ENCODE measurements at regions not wholly inside any gene's neighbourhood (a gene's known extent, or its start where the extent isn't known, plus 50 kb on each side); places are given as distances from the start of the nearest gene placed in this dataset.
A peak's percentile ranks its signal among the peaks of the same experiment; 100 is the strongest.

- FAIRE-seq (no peak), DNase-seq (ENCODE audit: low read depth) (no peak)
- H3K36me3 ChIP-seq (ENCODE audit: control insufficient read depth, insufficient read depth, low read length) = no peaks in the 10 kb centered on the region
- no peak for TF ChIP-seq CTCF (IDR thresholded peaks at IDR 0.05; ENCODE audit: insufficient read depth, low read length, severe bottlenecking)
- no peak overlapping the region for H3K4me3 ChIP-seq (ENCODE audit: low read depth, low read length)
- H3K27me3 ChIP-seq (ENCODE audit: control insufficient read depth, insufficient read depth, low read length) = no peaks in the 10 kb centered on the region
Observed at GRCh38 chr1:34625521-34626015, 129.3 kb upstream of the GJB5 start.

- no peak for TF ChIP-seq CTCF (IDR thresholded peaks at IDR 0.05; ENCODE audit: insufficient read depth, low read length, severe bottlenecking)
- H3K36me3 ChIP-seq (ENCODE audit: control insufficient read depth, insufficient read depth, low read length) = no peaks in the 10 kb centered on the region
- H3K27me3 ChIP-seq (ENCODE audit: control insufficient read depth, insufficient read depth, low read length) = no peaks in the 10 kb centered on the region
- DNase-seq (ENCODE audit: low read depth) = no peak
- H3K4me3 ChIP-seq (ENCODE audit: low read depth, low read length) = no peak overlapping the region
- peak; percentile 36 for FAIRE-seq
Observed at GRCh38 chr1:34627465-34628240, 127.2 kb upstream of the GJB5 start.

GRCh38 chr1:34631126-34631525 is 123.7 kb upstream of the GJB5 start:
- TF ChIP-seq CTCF (IDR thresholded peaks at IDR 0.05; ENCODE audit: insufficient read depth, low read length, severe bottlenecking) = no peak
- FAIRE-seq (no peak), DNase-seq (ENCODE audit: low read depth) (no peak)
- Histone ChIP-seq H3K36me3 (ENCODE audit: control insufficient read depth, insufficient read depth, low read length) (no peaks in the 10 kb centered on the region), H3K27me3 (ENCODE audit: control insufficient read depth, insufficient read depth, low read length) (no peaks in the 10 kb centered on the region), H3K4me3 (ENCODE audit: low read depth, low read length) (no peak overlapping the region)

- TF ChIP-seq CTCF (IDR thresholded peaks at IDR 0.05; ENCODE audit: insufficient read depth, low read length, severe bottlenecking) = no peak
- Histone ChIP-seq H3K27me3 (ENCODE audit: control insufficient read depth, insufficient read depth, low read length) (no peaks in the 10 kb centered on the region), H3K36me3 (ENCODE audit: control insufficient read depth, insufficient read depth, low read length) (no peaks in the 10 kb centered on the region), H3K4me3 (ENCODE audit: low read depth, low read length) (no peak overlapping the region)
- FAIRE-seq = no peak
- DNase-seq (ENCODE audit: low read depth) = no peak
Observed at GRCh38 chr1:34639701-34640100, 115.1 kb upstream of the GJB5 start.

- FAIRE-seq (no peak), DNase-seq (ENCODE audit: low read depth) (no peak)
- Histone ChIP-seq H3K36me3 (ENCODE audit: control insufficient read depth, insufficient read depth, low read length) (no peaks in the 10 kb centered on the region), H3K27me3 (ENCODE audit: control insufficient read depth, insufficient read depth, low read length) (no peaks in the 10 kb centered on the region), H3K4me3 (ENCODE audit: low read depth, low read length) (no peak overlapping the region)
- no peak for TF ChIP-seq CTCF (IDR thresholded peaks at IDR 0.05; ENCODE audit: insufficient read depth, low read length, severe bottlenecking)
Observed at GRCh38 chr1:34640654-34641401, 114.0 kb upstream of the GJB5 start.

Measured in bronchial epithelial cell (primary cell).